ENCODE measurements at regions not wholly inside any gene's neighbourhood (a gene's known extent, or its start where the extent isn't known, plus 50 kb on each side); places are given as distances from the start of the nearest gene placed in this dataset.

GRCh38 chr7:77479536-77480088 lies 57.5 kb upstream of the PTPN12 start:
- H3K27ac ChIP-seq (ENCODE audit: low read depth in 2 of 2, low read length in 2 of 2), result no peak overlapping the region
- no peaks in the 10 kb centered on the region for H3K4me1 ChIP-seq (ENCODE audit: control insufficient read depth in 2 of 3, insufficient read depth in 2 of 3, low read depth in 1 of 3, low read length in 3 of 3)
- H3K27me3 ChIP-seq (ENCODE audit: control insufficient read depth, insufficient read depth, low read length), result no peaks in the 10 kb centered on the region
- H3K9me3 ChIP-seq (ENCODE audit: control insufficient read depth in 2 of 3, insufficient read depth in 1 of 3, low read length in 3 of 3), result no peaks in the 10 kb centered on the region
- H3K4me3 ChIP-seq (ENCODE audit: low read length in 3 of 3), result no peak overlapping the region
- no peaks in the 10 kb centered on the region for H3K36me3 ChIP-seq (ENCODE audit: control insufficient read depth in 2 of 3, insufficient read depth in 3 of 3, low read length in 3 of 3)
- DNase-seq (peak in 2 of 5 donors; percentile 12 to 13), FAIRE-seq (no peak)
- H3K9ac ChIP-seq (ENCODE audit: low read length in 3 of 3), result no peak overlapping the region
- intact Hi-C loops (cut with DNase I), result no loop called here
- no peak for TF ChIP-seq CTCF (IDR thresholded peaks at IDR 0.05; ENCODE audit: borderline replicate concordance, extremely low read depth, insufficient read depth)

- FAIRE-seq, result no peak
- Histone ChIP-seq H3K9ac (ENCODE audit: low read length in 3 of 3) (no peak overlapping the region), H3K4me1 (ENCODE audit: control insufficient read depth in 2 of 3, insufficient read depth in 2 of 3, low read depth in 1 of 3, low read length in 3 of 3) (no peaks in the 10 kb centered on the region), H3K9me3 (ENCODE audit: control insufficient read depth in 2 of 3, insufficient read depth in 1 of 3, low read length in 3 of 3) (no peaks in the 10 kb centered on the region), H3K27me3 (ENCODE audit: control insufficient read depth, insufficient read depth, low read length) (no peaks in the 10 kb centered on the region), H3K4me3 (ENCODE audit: low read length in 3 of 3) (no peak overlapping the region), H3K36me3 (ENCODE audit: control insufficient read depth in 2 of 3, insufficient read depth in 3 of 3, low read length in 3 of 3) (no peaks in the 10 kb centered on the region), H3K27ac (ENCODE audit: low read depth in 2 of 2, low read length in 2 of 2) (no peak overlapping the region)
- no peak for TF ChIP-seq CTCF (IDR thresholded peaks at IDR 0.05; ENCODE audit: borderline replicate concordance, extremely low read depth, insufficient read depth)
- intact Hi-C loops (cut with DNase I), result no loop called here
- no peak for DNase-seq
Observed at GRCh38 chr7:77476871-77477270, 60.2 kb upstream of the PTPN12 start.

- Histone ChIP-seq H3K27me3 (ENCODE audit: control insufficient read depth, insufficient read depth, low read length) (no peaks in the 10 kb centered on the region), H3K9ac (ENCODE audit: low read length in 3 of 3) (no peak overlapping the region), H3K9me3 (ENCODE audit: control insufficient read depth in 2 of 3, insufficient read depth in 1 of 3, low read length in 3 of 3) (no peaks in the 10 kb centered on the region), H3K4me1 (ENCODE audit: control insufficient read depth in 2 of 3, insufficient read depth in 2 of 3, low read depth in 1 of 3, low read length in 3 of 3) (no peaks in the 10 kb centered on the region), H3K4me3 (ENCODE audit: low read length in 3 of 3) (no peak overlapping the region), H3K27ac (ENCODE audit: low read depth in 2 of 2, low read length in 2 of 2) (no peak overlapping the region), H3K36me3 (ENCODE audit: control insufficient read depth in 2 of 3, insufficient read depth in 3 of 3, low read length in 3 of 3) (no peaks in the 10 kb centered on the region)
- TF ChIP-seq CTCF (IDR thresholded peaks at IDR 0.05; ENCODE audit: borderline replicate concordance, extremely low read depth, insufficient read depth), result no peak
- intact Hi-C loops (cut with DNase I), result no loop called here
- no peak for FAIRE-seq
- no peak for DNase-seq
Observed at GRCh38 chr7:77475181-77475580, 59.0 kb upstream of the GSAP start.

- H3K36me3 ChIP-seq (ENCODE audit: control insufficient read depth in 2 of 3, insufficient read depth in 3 of 3, low read length in 3 of 3), result no peaks in the 10 kb centered on the region
- intact Hi-C loops (cut with DNase I), result no loop called here
Observed at GRCh38 chr7:77474756-77475155, 58.6 kb upstream of the GSAP start.

More at GRCh38 chr7:77474756-77475155, 58.6 kb upstream of the GSAP start:
- no peak for DNase-seq
- Histone ChIP-seq H3K4me3 (ENCODE audit: low read length in 3 of 3) (no peak overlapping the region), H3K4me1 (ENCODE audit: control insufficient read depth in 2 of 3, insufficient read depth in 2 of 3, low read depth in 1 of 3, low read length in 3 of 3) (no peaks in the 10 kb centered on the region), H3K9me3 (ENCODE audit: control insufficient read depth in 2 of 3, insufficient read depth in 1 of 3, low read length in 3 of 3) (no peaks in the 10 kb centered on the region), H3K9ac (ENCODE audit: low read length in 3 of 3) (no peak overlapping the region), H3K27me3 (ENCODE audit: control insufficient read depth, insufficient read depth, low read length) (no peaks in the 10 kb centered on the region), H3K27ac (ENCODE audit: low read depth in 2 of 2, low read length in 2 of 2) (no peak overlapping the region)
- FAIRE-seq, result no peak
- TF ChIP-seq CTCF (IDR thresholded peaks at IDR 0.05; ENCODE audit: borderline replicate concordance, extremely low read depth, insufficient read depth), result no peak
